K562 (cell line): ENCODE measurements at regions not wholly inside any gene's neighbourhood (a gene's known extent, or its start where the extent isn't known, plus 50 kb on each side); places are given as distances from the start of the nearest gene placed in this dataset.

Source experiments
- ATAC-seq: fragments of 200-7000 bp; cut with Tn5 transposase; 3 replicates; pipeline ENCODE4 v1.9.1; 2020; ENCODE audit warnings: moderate library complexity
- BruUV-seq: library from RNA; stranded (reverse); fragments of 400-500 nt; replicated peaks from 2 replicates; lab custom pipeline; 2021; lab: Mats Ljungman, UMichigan
- CTCF ChIA-PET: fragments of 300-600 bp; formaldehyde crosslinking; extraction: SDS; loops from one replicate; lab custom pipeline; 2021; ENCODE audit warnings: low intra/inter-chr PET ratio; lab: Yijun Ruan, JAX
- POLR2A ChIA-PET: fragments of 300-600, 350-650 bp; sonication (Branson Sonifier 250); formaldehyde crosslinking; extraction: SDS; loops from one replicate; lab custom pipeline; 2021; ENCODE audit warnings: antibody characterized with exemption, inconsistent platforms; lab: Yijun Ruan, JAX
- DNase-seq, 4 experiments: peaks; one replicate each; pipeline versions ENCODE4 v3.0.0 to v3.0.0-alpha.2; 2011 to 2018; ENCODE audit warnings: low spot score in 3 of 4, mixed read lengths in 3 of 4; ENCODE audit errors: extremely low read depth in 1 of 4
- FAIRE-seq: peaks from 2 replicates; lab custom pipeline; 2011; peaks lifted over from hg19 to GRCh38; lab: Jason Lieb, UNC
- H2AFZ ChIP-seq: 2 replicates; pipeline ENCODE4 v1.6.0; 2011; ENCODE audit warnings: low read depth, low read length, control low read depth, inconsistent platforms
- H3K27ac ChIP-seq: fragments of 200-600 bp; 3 replicates; pipeline ENCODE4 v1.8.0; 2011; ENCODE audit warnings: low read depth, mild to moderate bottlenecking, control low read depth, inconsistent platforms, low read length, moderate library complexity, mixed read lengths; ENCODE audit errors: extremely low read depth
- H3K27me3 ChIP-seq, 2 experiments: fragments of 300-600 bp in 1 of 2; 2 replicates in 1 of 2; 3 replicates in 1 of 2; pipeline versions ENCODE4 v1.6.0 to v1.8.0; 2011; ENCODE audit warnings: inconsistent platforms in 2 of 2, low read length in 2 of 2, mild to moderate bottlenecking in 1 of 2, mixed read lengths in 1 of 2, moderate library complexity in 1 of 2; ENCODE audit not compliant: control insufficient read depth in 2 of 2, insufficient read depth in 2 of 2
- H3K36me3 ChIP-seq: fragments of 300-600 bp; 3 replicates; pipeline ENCODE4 v1.8.0; 2011; ENCODE audit warnings: mild to moderate bottlenecking, low read length, inconsistent platforms; ENCODE audit not compliant: control insufficient read depth, insufficient read depth
- H3K4me1 ChIP-seq, 2 experiments: fragments of 200-600 bp in 1 of 2; replicated peaks in 1 of 2; 2 replicates in 1 of 2; 3 replicates in 1 of 2; pipeline versions ENCODE4 v1.5.1 to v1.8.0; 2011; ENCODE audit warnings: inconsistent platforms in 2 of 2, low read length in 2 of 2, mild to moderate bottlenecking in 1 of 2, mixed read lengths in 1 of 2, moderate library complexity in 1 of 2; ENCODE audit not compliant: control insufficient read depth in 2 of 2, insufficient read depth in 2 of 2
- H3K4me2 ChIP-seq: 2 replicates; pipeline ENCODE4 v1.6.1; 2011; ENCODE audit warnings: low read length, control low read depth, inconsistent platforms, mixed read lengths; ENCODE audit not compliant: insufficient read depth
- H3K4me3 ChIP-seq: fragments of 200-600 bp; sonication (generic), shearing (Covaris generic); 2 replicates; pipeline ENCODE4 v1.5.1; 2016; ENCODE audit warnings: control low read depth, inconsistent platforms
- H3K79me2 ChIP-seq: fragments of 200-600 bp; 3 replicates; pipeline ENCODE4 v1.8.0; 2011; ENCODE audit warnings: low read length, inconsistent platforms; ENCODE audit not compliant: control insufficient read depth, insufficient read depth
- H3K9ac ChIP-seq, 2 experiments: 2 replicates each; pipeline versions ENCODE4 v1.6.0 to v1.6.1; 2011; ENCODE audit warnings: low read depth in 2 of 2, low read length in 2 of 2, control low read depth in 1 of 2, inconsistent platforms in 1 of 2, mild to moderate bottlenecking in 1 of 2, mixed read lengths in 1 of 2; ENCODE audit not compliant: insufficient read depth in 1 of 2
- H3K9me1 ChIP-seq: one replicate; pipeline ENCODE4 v1.6.0; 2011; ENCODE audit warnings: inconsistent platforms, mild to moderate bottlenecking, low read length, moderate library complexity; ENCODE audit not compliant: control insufficient read depth, insufficient read depth
- H3K9me3 ChIP-seq: replicated peaks from 2 replicates; pipeline ENCODE4 v1.5.1; 2011; ENCODE audit warnings: low read depth, low read length, inconsistent platforms; ENCODE audit not compliant: control insufficient read depth, insufficient read depth
- H4K20me1 ChIP-seq: replicated peaks from 2 replicates; pipeline ENCODE4 v1.6.1; 2011; ENCODE audit warnings: low read length, inconsistent platforms, mixed read lengths; ENCODE audit not compliant: control insufficient read depth, insufficient read depth
- BCL6 ChIP-seq: fragments of 250-450 bp; sonication (Bioruptor Pico); IDR thresholded peaks from 2 replicates; pipeline ENCODE4 v1.4.0; 2020
- BRCA1 ChIP-seq, 2 experiments: fragments of 450-650 bp in 1 of 2; sonication (generic) in 1 of 2; formaldehyde crosslinking in 1 of 2; IDR thresholded peaks; 2 replicates each; pipeline versions ENCODE4 v1.5.0 to v1.6.1; 2017 to 2020; ENCODE audit warnings: mild to moderate bottlenecking in 1 of 2, missing genetic modification reagents in 1 of 2
- BRD4 ChIP-seq: fragments of 200-600 bp; sonication (generic); IDR thresholded peaks from 2 replicates; pipeline ENCODE4 v1.6.1; 2017; ENCODE audit warnings: inconsistent platforms
- BRF1 ChIP-seq: IDR thresholded peaks from 3 replicates; pipeline ENCODE4 v1.6.1; 2011; ENCODE audit warnings: borderline replicate concordance, mild to moderate bottlenecking; ENCODE audit not compliant: insufficient read length; ENCODE audit errors: extremely low read depth
- CAMTA2 ChIP-seq: fragments of 250-450 bp; sonication (Bioruptor Pico); conservative IDR thresholded peaks from 2 replicates; pipeline ENCODE4 v1.5.1; 2022
- CREB1 ChIP-seq, 2 experiments: sonication (generic) in 1 of 2; formaldehyde crosslinking in 1 of 2; IDR thresholded peaks; 2 replicates each; pipeline versions ENCODE4 v1.6.1 to v1.8.0; 2012 to 2022; ENCODE audit warnings: inconsistent platforms in 1 of 2, mild to moderate bottlenecking in 1 of 2, missing genetic modification reagents in 1 of 2, moderate library complexity in 1 of 2
- PCBP2 ChIP-seq: fragments of 200-400 bp; formaldehyde crosslinking; IDR thresholded peaks from 2 replicates; pipeline ENCODE4 v1.6.1; 2018; ENCODE audit warnings: low read length, low read depth, mild to moderate bottlenecking, moderate library complexity; ENCODE audit not compliant: poor library complexity, severe bottlenecking
- PHF20 ChIP-seq: fragments of 450-650 bp; IDR thresholded peaks from 2 replicates; pipeline ENCODE4 v1.6.1; 2018; ENCODE audit not compliant: partially characterized antibody
- PHF21A ChIP-seq: fragments of 450-650 bp; IDR thresholded peaks from 2 replicates; pipeline ENCODE4 v1.6.1; 2017; ENCODE audit warnings: low read depth, borderline replicate concordance
- POLR2G ChIP-seq: fragments of 200-400 bp; formaldehyde crosslinking; IDR thresholded peaks from 2 replicates; pipeline ENCODE4 v1.6.1; 2017; ENCODE audit warnings: low read depth, mild to moderate bottlenecking, antibody characterized with exemption, low read length, moderate library complexity
- SRSF1 ChIP-seq: fragments of 200-400 bp; formaldehyde crosslinking; IDR thresholded peaks from 2 replicates; pipeline ENCODE4 v1.6.1; 2017; ENCODE audit warnings: mild to moderate bottlenecking, low read depth, low read length, moderate library complexity
- ZEB2 ChIP-seq: fragments of 450-650 bp; IDR thresholded peaks from 2 replicates; pipeline ENCODE4 v1.6.1; 2016
- ZNF24 ChIP-seq: fragments of 450-650 bp; IDR thresholded peaks from 2 replicates; pipeline ENCODE4 v1.6.1; 2016
- ZNF551 ChIP-seq: fragments of 250-450 bp; sonication (Bioruptor Pico); IDR thresholded peaks from 2 replicates; pipeline ENCODE4 v1.5.0; 2021; ENCODE audit warnings: mild to moderate bottlenecking, moderate library complexity
- WGBS: fragments of 100-300 bp; shearing (Covaris generic); methylation state at CpG from one replicate; pipeline ENCODE4 v1.1.6; 2016; ENCODE audit warnings: low coverage, mixed read lengths; ENCODE audit not compliant: insufficient coverage; ENCODE audit errors: missing lambda C conversion rate; 5-methylcytosine and 5-hydroxymethylcytosine counted together
- in situ Hi-C: fragments of 300-500 bp; cut with MboI; formaldehyde crosslinking; loops from 4 replicates; pipeline ENCODE4 v1.15.0; 2018; ENCODE audit warnings: inconsistent platforms, mixed read lengths
- intact Hi-C: fragments of 100-400 bp; cut with micrococcal nuclease; formaldehyde crosslinking; loops from 2 replicates; pipeline ENCODE4 v1.14.2; 2022
- TF ChIP-seq, protein P1 (sequence below): fragments of 250-450 bp; sonication (Bioruptor Pico); IDR thresholded peaks from 2 replicates; pipeline ENCODE4 v1.8.0; 2021; ENCODE audit warnings: moderate library complexity, mild to moderate bottlenecking, inconsistent platforms

DNA sequence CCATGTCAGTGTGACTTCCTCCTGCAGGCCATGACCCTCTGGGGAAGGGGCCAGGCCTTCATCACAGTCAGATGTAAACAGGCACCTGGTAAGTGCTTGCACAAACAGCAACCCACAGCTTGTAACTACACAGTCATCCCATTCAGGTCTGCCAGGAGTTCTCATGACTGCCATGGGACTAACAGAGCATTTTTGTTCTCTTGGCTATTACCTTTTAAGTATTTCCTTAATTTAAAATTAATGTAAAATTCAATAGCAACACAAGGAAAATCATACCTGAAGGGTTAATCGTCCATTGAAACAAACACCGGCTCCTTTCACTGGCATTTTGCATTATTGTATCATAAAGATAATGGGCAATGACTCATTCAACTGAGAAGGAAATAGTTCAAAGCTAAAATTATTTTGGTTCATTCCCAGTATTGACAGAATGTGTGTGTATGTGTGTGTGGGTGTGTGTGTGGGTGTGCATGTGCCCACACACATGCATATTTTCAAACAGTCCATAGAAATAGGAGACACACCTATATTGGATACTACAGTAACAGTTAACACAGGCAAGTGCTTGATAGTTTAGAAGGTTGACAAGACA lies 307.9 kb downstream of the WDR11 start:
- H3K9me3 ChIP-seq: no peaks in the 10 kb centered on the region
- TF ChIP-seq PCBP2: no peak
- no peak for TF ChIP-seq PHF20
- TF ChIP-seq PHF21A: no peak
- TF ChIP-seq ZNF24: no peak
- TF ChIP-seq BRF1: no peak
- no peak for TF ChIP-seq POLR2G
- TF ChIP-seq ZNF551 (CRISPR knock-in tag): no peak
- no peak for TF ChIP-seq BRD4
- TF ChIP-seq, protein P1, sequence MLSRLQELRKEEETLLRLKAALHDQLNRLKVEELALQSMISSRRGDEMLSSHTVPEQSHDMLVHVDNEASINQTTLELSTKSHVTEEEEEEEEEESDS: no peak
- no peak for TF ChIP-seq ZEB2
- TF ChIP-seq BCL6 (CRISPR knock-in tag): no peak
- TF ChIP-seq CAMTA2 (CRISPR knock-in tag): no peak
- no peak for TF ChIP-seq SRSF1
- TF ChIP-seq CREB1 (IDR thresholded peaks at IDR 0.05): no peak
- TF ChIP-seq CREB1 (CRISPR knock-in tag; IDR thresholded peaks at IDR 0.05): no peak
- no peak for TF ChIP-seq BRCA1 (IDR thresholded peaks at IDR 0.05)
- TF ChIP-seq BRCA1 (CRISPR knock-in tag; IDR thresholded peaks at IDR 0.05): no peak
- TF ChIP-seq, all 486 proteins: peak for 0
- no peak overlapping the region for H3K4me2 ChIP-seq
- DNase-seq (no peak), ATAC-seq (no peak), FAIRE-seq (no peak)
- H3K9me1 ChIP-seq: no peaks in the 10 kb centered on the region
- H3K27me3 ChIP-seq: no peaks in the 10 kb centered on the region
- H3K4me3 ChIP-seq: no peak overlapping the region
- ChIA-PET CTCF (no interaction called here), POLR2A (no interaction called here)
- H3K36me3 ChIP-seq: no peaks in the 10 kb centered on the region
- H3K9ac ChIP-seq: no peak overlapping the region
- no peaks in the 10 kb centered on the region for H3K4me1 ChIP-seq
- in situ Hi-C loops: no loop called here
- H2AFZ ChIP-seq: no peak overlapping the region
- no TSS peak for BruUV-seq
- H3K27ac ChIP-seq: no peak overlapping the region
- no peaks in the 10 kb centered on the region for H4K20me1 ChIP-seq
- WGBS: 0% methylated on average over 2 of the region's 2 CpGs
- H3K79me2 ChIP-seq: no peaks in the 10 kb centered on the region
- intact Hi-C loops: no loop called here
